PC-3 (cell line): ENCODE measurements at regions not wholly inside any gene's neighbourhood (a gene's known extent, or its start where the extent isn't known, plus 50 kb on each side); places are given as distances from the start of the nearest gene placed in this dataset.

ENCODE experiments used
- ATAC-seq: fragments of 200-7000 bp; cut with Tn5 transposase; 2 replicates; pipeline ENCODE4 v1.9.1; 2020; ENCODE audit warnings: mild to moderate bottlenecking, moderate library complexity
- BruUV-seq: library from RNA; stranded (reverse); fragments of 400-500 nt; replicated peaks from 2 replicates; lab custom pipeline; 2021; lab: Mats Ljungman, UMichigan
- CTCF ChIA-PET: fragments of 300-600 bp; sonication (Branson Sonifier 250); formaldehyde crosslinking; loops from one replicate; lab custom pipeline; 2022; ENCODE audit warnings: antibody characterized with exemption; lab: Charles Lee
- POLR2A ChIA-PET: fragments of 300-600 bp; sonication (Branson Sonifier 250); formaldehyde crosslinking; loops from one replicate; lab custom pipeline; 2022; ENCODE audit warnings: antibody characterized with exemption; ENCODE audit not compliant: unreplicated experiment; lab: Charles Lee
- DNase-seq: peaks from one replicate; pipeline ENCODE4 v3.0.0-alpha.2; 2015
- H2AFZ ChIP-seq: fragments of 300-600 bp; sonication (generic); 2 replicates; pipeline ENCODE4 v1.6.0; 2016; ENCODE audit warnings: antibody characterized with exemption, low read length
- H3F3A ChIP-seq: fragments of 300-600 bp; sonication (generic); one replicate; pipeline ENCODE4 v1.6.0; 2017; ENCODE audit warnings: antibody characterized with exemption, low read length, control low read depth, mild to moderate bottlenecking; ENCODE audit not compliant: unreplicated experiment
- H3K27ac ChIP-seq: fragments of 300-600 bp; sonication (generic); 2 replicates; pipeline ENCODE4 v1.5.1; 2016; ENCODE audit warnings: mild to moderate bottlenecking, low read length
- H3K27me3 ChIP-seq: fragments of 300-600 bp; sonication (generic); 2 replicates; pipeline ENCODE4 v1.6.1; 2016; ENCODE audit warnings: low read length, mixed read lengths
- H3K36me3 ChIP-seq: fragments of 300-600 bp; sonication (generic); 2 replicates; pipeline ENCODE4 v1.6.1; 2016; ENCODE audit warnings: low read depth, mixed run types, low read length, mixed read lengths
- H3K4me1 ChIP-seq: fragments of 300-600 bp; sonication (generic); 2 replicates; pipeline ENCODE4 v1.5.1; 2016; ENCODE audit warnings: low read length; ENCODE audit not compliant: insufficient read depth
- H3K4me2 ChIP-seq: fragments of 300-600 bp; sonication (generic); 2 replicates; pipeline ENCODE4 v1.6.0; 2016; ENCODE audit warnings: low read length
- H3K4me3 ChIP-seq: fragments of 300-600 bp; sonication (generic); 2 replicates; pipeline ENCODE4 v1.5.1; 2016; ENCODE audit warnings: mild to moderate bottlenecking, low read length, mixed read lengths
- H3K79me2 ChIP-seq: fragments of 300-600 bp; sonication (generic); 2 replicates; pipeline ENCODE4 v1.6.1; 2017; ENCODE audit warnings: low read length, mixed read lengths
- H3K9ac ChIP-seq: fragments of 300-600 bp; sonication (generic); 2 replicates; pipeline ENCODE4 v1.6.0; 2016; ENCODE audit warnings: mild to moderate bottlenecking, low read length
- H3K9me2 ChIP-seq: fragments of 300-600 bp; sonication (generic); replicated peaks from 2 replicates; pipeline ENCODE4 v1.6.1; 2016; ENCODE audit warnings: mixed run types, low read length, mixed read lengths
- H3K9me3 ChIP-seq: fragments of 300-600 bp; sonication (generic); 2 replicates; pipeline ENCODE4 v1.6.1; 2016; ENCODE audit warnings: low read length, mixed read lengths
- H4K20me1 ChIP-seq: fragments of 300-600 bp; sonication (generic); 2 replicates; pipeline ENCODE4 v1.6.1; 2016; ENCODE audit warnings: low read length, mixed read lengths
- EZH2 ChIP-seq: fragments of 300-600 bp; sonication (generic); IDR thresholded peaks from one replicate; pipeline ENCODE4 v1.6.1; 2017; ENCODE audit warnings: antibody characterized with exemption, mild to moderate bottlenecking, low read length; ENCODE audit not compliant: unreplicated experiment
- EZH2phosphoT487 ChIP-seq: fragments of 300-600 bp; sonication (generic); IDR thresholded peaks from 2 replicates; pipeline ENCODE4 v1.6.1; 2018; ENCODE audit warnings: mild to moderate bottlenecking, antibody characterized with exemption, low read length, borderline replicate concordance
- intact Hi-C: fragments of 100-400 bp; cut with micrococcal nuclease; formaldehyde crosslinking; loops from 2 replicates; pipeline ENCODE4 v1.9.0; 2023
- TF ChIP-seq, protein P1 (sequence below): fragments of 300-600 bp; sonication (generic); conservative IDR thresholded peaks from 2 replicates; pipeline ENCODE4 v1.5.1; 2017; ENCODE audit warnings: antibody characterized with exemption, low read depth, mild to moderate bottlenecking, low read length

DNA sequence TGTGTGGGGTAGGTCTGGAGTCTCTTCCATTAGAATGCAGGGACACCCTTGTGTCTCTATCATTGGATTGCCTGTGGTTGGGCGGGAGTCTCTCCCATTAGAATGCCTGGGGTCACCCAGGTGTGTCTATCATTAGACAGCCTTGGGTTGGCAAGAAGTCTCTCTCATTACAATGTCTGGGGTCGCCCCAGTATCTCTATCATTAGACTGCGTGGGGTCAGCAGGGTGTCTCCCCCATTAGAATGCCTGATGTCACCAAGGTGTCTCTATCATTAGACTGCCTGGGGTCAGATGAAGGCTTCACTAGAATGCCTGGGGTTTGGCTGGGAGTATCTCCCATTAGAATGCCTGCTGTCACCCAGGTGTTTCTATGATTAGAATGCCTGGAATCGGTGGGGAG, 1539.0 kb downstream of the UQCRFS1 start:
- no peak overlapping the region for H2AFZ ChIP-seq
- no peak overlapping the region for H3K9ac ChIP-seq
- H3K4me1 ChIP-seq: no peaks in the 10 kb centered on the region
- no TSS peak for BruUV-seq
- H3F3A ChIP-seq: no peaks in the 10 kb centered on the region
- no peaks in the 10 kb centered on the region for H3K9me3 ChIP-seq
- H3K27ac ChIP-seq: no peak overlapping the region
- ChIA-PET CTCF (no interaction called here), POLR2A (no interaction called here)
- no peaks in the 10 kb centered on the region for H3K36me3 ChIP-seq
- intact Hi-C loops: no loop called here
- no peak overlapping the region for H3K4me3 ChIP-seq
- DNase-seq: no peak
- H4K20me1 ChIP-seq: no peaks in the 10 kb centered on the region
- no peaks in the 10 kb centered on the region for H3K9me2 ChIP-seq
- no peaks in the 10 kb centered on the region for H3K79me2 ChIP-seq
- no peak for ATAC-seq
- H3K4me2 ChIP-seq: no peak overlapping the region
- H3K27me3 ChIP-seq: no peaks in the 10 kb centered on the region
- no peak for TF ChIP-seq EZH2
- TF ChIP-seq, protein P1, sequence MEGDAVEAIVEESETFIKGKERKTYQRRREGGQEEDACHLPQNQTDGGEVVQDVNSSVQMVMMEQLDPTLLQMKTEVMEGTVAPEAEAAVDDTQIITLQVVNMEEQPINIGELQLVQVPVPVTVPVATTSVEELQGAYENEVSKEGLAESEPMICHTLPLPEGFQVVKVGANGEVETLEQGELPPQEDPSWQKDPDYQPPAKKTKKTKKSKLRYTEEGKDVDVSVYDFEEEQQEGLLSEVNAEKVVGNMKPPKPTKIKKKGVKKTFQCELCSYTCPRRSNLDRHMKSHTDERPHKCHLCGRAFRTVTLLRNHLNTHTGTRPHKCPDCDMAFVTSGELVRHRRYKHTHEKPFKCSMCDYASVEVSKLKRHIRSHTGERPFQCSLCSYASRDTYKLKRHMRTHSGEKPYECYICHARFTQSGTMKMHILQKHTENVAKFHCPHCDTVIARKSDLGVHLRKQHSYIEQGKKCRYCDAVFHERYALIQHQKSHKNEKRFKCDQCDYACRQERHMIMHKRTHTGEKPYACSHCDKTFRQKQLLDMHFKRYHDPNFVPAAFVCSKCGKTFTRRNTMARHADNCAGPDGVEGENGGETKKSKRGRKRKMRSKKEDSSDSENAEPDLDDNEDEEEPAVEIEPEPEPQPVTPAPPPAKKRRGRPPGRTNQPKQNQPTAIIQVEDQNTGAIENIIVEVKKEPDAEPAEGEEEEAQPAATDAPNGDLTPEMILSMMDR: no peak
- TF ChIP-seq EZH2phosphoT487: no peak

DNA sequence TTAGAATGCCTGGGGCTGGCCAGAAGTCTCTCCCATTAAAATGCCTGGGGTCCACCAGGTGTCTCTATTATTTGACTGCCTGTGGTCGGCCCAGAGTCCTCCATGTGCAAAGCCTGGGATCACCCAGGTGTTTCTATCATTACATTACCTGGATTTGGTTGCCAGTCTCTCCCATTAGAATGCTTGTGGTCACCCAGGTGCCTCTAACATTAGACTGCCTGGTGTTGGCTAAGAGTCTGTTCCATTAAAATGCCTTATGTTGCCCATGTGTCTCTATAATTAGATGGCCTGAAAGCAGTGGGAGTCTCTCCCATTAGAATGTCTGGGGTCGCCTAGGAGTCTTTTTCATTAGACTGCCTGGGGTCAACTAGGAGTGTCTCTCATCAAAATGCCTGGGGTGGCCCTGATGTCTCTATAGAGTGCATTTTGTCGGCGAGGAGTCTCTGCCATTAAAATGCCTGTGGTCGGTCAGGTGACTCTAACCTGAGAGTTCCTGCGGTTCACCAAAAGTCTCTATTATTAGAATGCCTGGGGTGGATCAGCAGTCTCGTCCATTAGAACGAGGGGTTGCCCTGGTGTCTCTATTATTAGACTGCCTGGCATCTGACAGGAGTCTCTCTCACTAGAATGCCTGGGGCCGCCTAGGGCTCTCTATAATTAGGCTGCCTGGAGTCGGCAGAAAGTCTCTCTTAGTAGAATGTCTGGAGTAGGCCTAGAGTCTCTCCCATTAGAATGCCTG, 1540.5 kb downstream of the UQCRFS1 start:
- CTCF ChIA-PET: no interaction called here
- DNase-seq (no peak), ATAC-seq (no peak)
- Histone ChIP-seq H3K9me2 (no peaks in the 10 kb centered on the region), H3K27me3 (no peaks in the 10 kb centered on the region), H3K4me3 (no peak overlapping the region), H2AFZ (no peak overlapping the region), H3K4me1 (no peaks in the 10 kb centered on the region), H3K36me3 (no peaks in the 10 kb centered on the region), H3K9me3 (no peaks in the 10 kb centered on the region), H3F3A (no peaks in the 10 kb centered on the region), H3K4me2 (no peak overlapping the region), H4K20me1 (no peaks in the 10 kb centered on the region), H3K27ac (no peak overlapping the region), H3K79me2 (no peaks in the 10 kb centered on the region), H3K9ac (no peak overlapping the region)
- BruUV-seq: no TSS peak
- TF ChIP-seq, protein P1: no peak
- TF ChIP-seq EZH2phosphoT487: no peak
- no peak for TF ChIP-seq EZH2
- POLR2A ChIA-PET: no interaction called here
- intact Hi-C loops: no loop called here

- TF ChIP-seq EZH2phosphoT487 (no peak), EZH2 (no peak)
- TF ChIP-seq, protein P1: no peak
- Histone ChIP-seq H3K27ac (no peak overlapping the region), H3K27me3 (no peaks in the 10 kb centered on the region), H3K9me3 (no peaks in the 10 kb centered on the region), H3F3A (no peaks in the 10 kb centered on the region), H3K4me1 (no peaks in the 10 kb centered on the region), H3K4me2 (no peak overlapping the region), H3K9ac (no peak overlapping the region), H2AFZ (no peak overlapping the region), H3K36me3 (no peaks in the 10 kb centered on the region), H3K9me2 (no peaks in the 10 kb centered on the region), H3K4me3 (no peak overlapping the region), H3K79me2 (no peaks in the 10 kb centered on the region), H4K20me1 (no peaks in the 10 kb centered on the region)
- ATAC-seq (no peak), DNase-seq (no peak)
- ChIA-PET CTCF (no interaction called here), POLR2A (no interaction called here)
- intact Hi-C loops: no loop called here
- BruUV-seq: no TSS peak
Observed at GRCh38 chr19:27671876-27672275, 1541.1 kb downstream of the UQCRFS1 start.
